HL-60 (cell line): ENCODE measurements at regions not wholly inside any gene's neighbourhood (a gene's known extent, or its start where the extent isn't known, plus 50 kb on each side); places are given as distances from the start of the nearest gene placed in this dataset.

Experiments used
- CTCF ChIP-seq: IDR thresholded peaks from one replicate; pipeline ENCODE4 v1.5.1; 2011; ENCODE audit warnings: low read length, control low read depth, inconsistent platforms; ENCODE audit not compliant: insufficient read depth
- GABPA ChIP-seq: IDR thresholded peaks from 2 replicates; pipeline ENCODE4 v1.6.1; 2012; ENCODE audit warnings: low read depth
- POLR2AphosphoS5 ChIP-seq: IDR thresholded peaks from 2 replicates; pipeline ENCODE4 v1.6.1; 2012; ENCODE audit warnings: low read depth
- REST ChIP-seq: IDR thresholded peaks from 2 replicates; pipeline ENCODE4 v1.6.1; 2012; ENCODE audit warnings: low read depth; ENCODE audit not compliant: insufficient replicate concordance
- SPI1 ChIP-seq: IDR thresholded peaks from 2 replicates; pipeline ENCODE4 v1.6.1; 2012; ENCODE audit warnings: low read depth, mild to moderate bottlenecking, borderline replicate concordance

- TF ChIP-seq CTCF, result no peak
- TF ChIP-seq POLR2AphosphoS5, result no peak
- TF ChIP-seq SPI1, result no peak
- no peak for TF ChIP-seq GABPA
- no peak for TF ChIP-seq REST
These were observed 354.5 kb upstream of the SLC35B3 start for GRCh38 chr6:8789878-8790277.
